Astrocyte of the spinal cord (primary cell): ENCODE measurements at regions not wholly inside any gene's neighbourhood (a gene's known extent, or its start where the extent isn't known, plus 50 kb on each side); places are given as distances from the start of the nearest gene placed in this dataset.

Experiments used
- DNase-seq: peaks from one replicate; pipeline ENCODE4 v3.0.0; 2011; ENCODE audit warnings: low read depth, low spot score
- H3K4me3 ChIP-seq: 2 replicates; pipeline ENCODE4 v1.5.1; 2011; ENCODE audit warnings: low read depth, mild to moderate bottlenecking, low read length, moderate library complexity
- CTCF ChIP-seq: IDR thresholded peaks from 2 replicates; pipeline ENCODE4 v1.5.1; 2012; ENCODE audit warnings: low read depth, mild to moderate bottlenecking, low read length, inconsistent platforms
- in situ Hi-C: cut with HindIII; loops from 2 replicates; pipeline ENCODE4 v1.10.0; 2017; ENCODE audit warnings: low sequenced_read_pairs

- no peak for TF ChIP-seq CTCF
- in situ Hi-C loops: no loop called here
- no peak overlapping the region for H3K4me3 ChIP-seq
- no peak for DNase-seq
Observed at GRCh38 chr14:65206078-65206447, 103.7 kb upstream of the MAX start.

- TF ChIP-seq CTCF: no peak
- DNase-seq: peak; percentile 71
- no peak overlapping the region for H3K4me3 ChIP-seq
- in situ Hi-C loops: no loop called here
Observed at GRCh38 chr14:65206448-65207096, 104.3 kb upstream of the MAX start.

GRCh38 chr14:65208548-65208947, 106.2 kb upstream of the MAX start:
- TF ChIP-seq CTCF: no peak
- no peak for DNase-seq
- in situ Hi-C loops: no loop called here
- H3K4me3 ChIP-seq: no peak overlapping the region

GRCh38 chr14:65210118-65210821, 108.0 kb upstream of the MAX start:
- no peak overlapping the region for H3K4me3 ChIP-seq
- in situ Hi-C loops: no loop called here
- TF ChIP-seq CTCF: no peak
- peak; percentile 51 for DNase-seq

GRCh38 chr14:65210822-65211182, 108.5 kb upstream of the MAX start:
- peak; percentile 20 for DNase-seq
- no peak for TF ChIP-seq CTCF
- in situ Hi-C loops: no loop called here
- H3K4me3 ChIP-seq: no peak overlapping the region

GRCh38 chr14:65211341-65211987, 109.1 kb upstream of the MAX start:
- DNase-seq: peak; percentile 78
- TF ChIP-seq CTCF: no peak
- in situ Hi-C loops: no loop called here
- H3K4me3 ChIP-seq: no peak overlapping the region
